Retinal pigment epithelial cell (primary cell): ENCODE measurements at regions not wholly inside any gene's neighbourhood (a gene's known extent, or its start where the extent isn't known, plus 50 kb on each side); places are given as distances from the start of the nearest gene placed in this dataset.
A peak's percentile ranks its signal among the peaks of the same experiment; 100 is the strongest.

ENCODE experiments used
- DNase-seq: peaks from one replicate; pipeline ENCODE4 v3.0.0-alpha.2; 2010; ENCODE audit warnings: low read depth
- H3K4me3 ChIP-seq: 2 replicates; pipeline ENCODE4 v1.5.1; 2011; ENCODE audit warnings: mild to moderate bottlenecking, low read length, control low read depth, moderate library complexity
- CTCF ChIP-seq: conservative IDR thresholded peaks from 2 replicates; pipeline ENCODE4 v1.5.1; 2011; ENCODE audit warnings: low read depth, low read length, control low read depth, inconsistent platforms

DNA sequence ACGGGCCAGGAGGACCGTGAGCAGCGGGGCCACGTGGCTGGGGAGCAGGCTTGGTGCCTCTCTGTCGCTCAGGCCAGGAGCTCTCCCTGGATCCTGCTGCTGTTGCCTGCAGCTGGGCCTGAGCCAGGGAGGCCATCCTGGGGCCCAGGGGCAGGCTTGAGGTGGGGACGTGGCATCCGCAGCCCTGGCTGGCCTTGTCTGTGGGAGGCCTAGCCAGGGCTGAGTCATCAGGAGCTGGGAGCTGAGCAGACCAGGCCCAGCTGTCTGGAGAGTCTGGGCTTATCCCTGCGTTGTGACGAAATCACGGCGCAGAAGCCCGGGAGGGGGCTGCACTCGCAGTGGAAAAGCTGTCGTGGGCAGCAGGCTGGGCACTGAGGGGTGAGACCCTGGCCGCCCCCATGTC is 138.8 kb upstream of the COL5A1 start:
- DNase-seq: peak; percentile 85
- H3K4me3 ChIP-seq: no peak overlapping the region
- no peak for TF ChIP-seq CTCF

- no peak for DNase-seq
- TF ChIP-seq CTCF: no peak
- H3K4me3 ChIP-seq: no peak overlapping the region
These were observed 138.1 kb upstream of the COL5A1 start for GRCh38 chr9:134503301-134504105.

DNA sequence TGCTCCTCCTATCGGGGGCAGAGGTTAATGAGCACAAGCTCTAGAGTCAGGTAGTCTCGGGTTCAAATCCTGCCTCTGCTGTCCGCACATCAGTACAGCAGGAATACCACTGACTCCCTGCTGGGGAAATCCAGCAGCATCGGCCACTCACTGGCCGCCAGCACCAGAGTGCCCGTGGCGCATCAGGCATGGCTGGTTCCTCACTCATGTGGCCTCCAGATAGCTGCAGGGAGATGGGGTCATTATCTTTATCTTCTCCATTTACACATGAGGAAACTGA is 137.6 kb upstream of the COL5A1 start:
- DNase-seq: no peak
- no peak for TF ChIP-seq CTCF
- no peak overlapping the region for H3K4me3 ChIP-seq

DNA sequence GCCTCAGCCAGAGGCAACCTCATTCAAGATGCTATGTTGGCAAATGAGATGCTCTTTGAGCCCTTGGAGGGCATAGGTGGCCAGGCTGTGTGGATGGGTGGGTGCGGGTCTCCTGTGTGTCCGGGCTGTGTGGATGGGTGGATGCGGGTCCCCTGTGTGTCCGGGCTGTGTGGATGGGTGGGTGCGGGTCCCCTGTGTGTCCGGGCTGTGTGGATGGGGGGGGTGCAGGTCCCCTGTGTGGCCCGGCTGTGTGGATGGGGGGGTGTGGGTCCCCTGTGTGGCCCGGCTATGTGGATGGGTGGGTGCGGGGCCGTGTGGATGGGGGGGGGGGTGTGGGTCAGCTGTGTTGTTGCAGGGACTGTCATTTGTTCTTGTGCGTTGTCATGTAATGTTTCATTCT is 136.6 kb upstream of the COL5A1 start:
- no peak overlapping the region for H3K4me3 ChIP-seq
- no peak for DNase-seq
- no peak for TF ChIP-seq CTCF

- TF ChIP-seq CTCF: no peak
- no peak for DNase-seq
- H3K4me3 ChIP-seq: no peak overlapping the region
These were observed 132.3 kb upstream of the COL5A1 start for GRCh38 chr9:134509281-134509680.

DNA sequence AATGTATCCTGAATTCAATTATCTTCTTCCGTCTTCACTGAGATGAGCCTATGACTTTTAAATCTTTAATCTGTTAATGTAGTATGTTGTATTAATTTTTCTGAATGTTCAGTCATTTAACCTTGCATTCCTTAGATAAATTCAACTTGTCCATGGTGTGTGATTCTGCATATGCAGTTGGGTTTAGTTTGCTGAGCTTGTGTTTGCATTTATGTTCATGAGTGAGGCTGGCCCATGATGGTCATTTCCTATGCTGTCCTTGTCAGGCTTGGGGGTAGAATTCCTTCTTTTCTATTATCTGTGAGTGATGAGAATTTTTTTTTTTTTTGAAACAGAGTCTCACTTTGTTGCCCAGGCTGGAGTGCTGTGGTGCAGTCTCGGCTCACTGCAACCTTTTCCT is 131.8 kb upstream of the COL5A1 start:
- DNase-seq: no peak
- no peak for TF ChIP-seq CTCF
- no peak overlapping the region for H3K4me3 ChIP-seq

GRCh38 chr9:134514503-134514902 is 127.1 kb upstream of the COL5A1 start:
- no peak for TF ChIP-seq CTCF
- no peak overlapping the region for H3K4me3 ChIP-seq
- no peak for DNase-seq
